ENCODE measurements at regions not wholly inside any gene's neighbourhood (a gene's known extent, or its start where the extent isn't known, plus 50 kb on each side); places are given as distances from the start of the nearest gene placed in this dataset.
"Not testable (repeated sequence)": the region's sequence is repeated elsewhere in the genome, so short reads cannot be mapped to it uniquely, and the experiment has no call there.

- H3K9me1 ChIP-seq (replicated peaks; ENCODE audit: control insufficient read depth, extremely low read depth, insufficient read depth, low read length) = no peaks in the 10 kb centered on the region
- TF ChIP-seq FOS (IDR thresholded peaks at IDR 0.05; ENCODE audit: borderline replicate concordance, insufficient read depth, low read length) = no peak
- no peak for TF ChIP-seq JUN (IDR thresholded peaks at IDR 0.05; ENCODE audit: borderline replicate concordance, insufficient read depth, insufficient read length, low read depth)
- no peak for TF ChIP-seq POLR2AphosphoS5 (IDR thresholded peaks at IDR 0.05; ENCODE audit: insufficient read depth, low read depth, low read length)
- TF ChIP-seq EZH2 (IDR thresholded peaks at IDR 0.05; ENCODE audit: borderline replicate concordance, low read depth, low read length, severe bottlenecking) = no peak
- no peak for TF ChIP-seq MAX (IDR thresholded peaks at IDR 0.05; ENCODE audit: insufficient read depth, insufficient read length)
- TF ChIP-seq GATA2 (IDR thresholded peaks at IDR 0.05; ENCODE audit: insufficient read depth, insufficient read length, low read depth, low read length) = no peak
- TF ChIP-seq CTCF (IDR thresholded peaks at IDR 0.05; ENCODE audit: extremely low read depth in 1 of 2, insufficient read depth in 1 of 2, low read depth in 1 of 2, low read length in 2 of 2) = no peak
- TF ChIP-seq POLR2A (IDR thresholded peaks at IDR 0.05; ENCODE audit: low read depth, low read length) = no peak
- TF ChIP-seq MYC (IDR thresholded peaks at IDR 0.05; ENCODE audit: low read depth, low read length) = no peak
- POLR2A ChIA-PET = no interaction called here
- no peaks in the 10 kb centered on the region for H4K20me1 ChIP-seq (replicated peaks; ENCODE audit: control insufficient read depth, extremely low read depth, insufficient read depth, low read length)
- H2AFZ ChIP-seq (ENCODE audit: low read depth, low read length) = no peak overlapping the region
- intact Hi-C loops (cut with micrococcal nuclease) = no loop called here
- no peaks in the 10 kb centered on the region for H3K79me2 ChIP-seq (ENCODE audit: control insufficient read depth, insufficient read depth, low read length)
- H3K4me1 ChIP-seq (ENCODE audit: control insufficient read depth, extremely low read depth, insufficient read depth, low read length) = no peaks in the 10 kb centered on the region
- no peak overlapping the region for H3K4me2 ChIP-seq (ENCODE audit: insufficient read depth, low read length)
- no TSS peak for BruUV-seq (replicated peaks)
- no peak overlapping the region for H3K27ac ChIP-seq (ENCODE audit: insufficient read depth, low read depth, low read length)
- H3K36me3 ChIP-seq (ENCODE audit: control insufficient read depth in 2 of 2, extremely low read depth in 1 of 2, insufficient read depth in 2 of 2, low read length in 2 of 2) = no peaks in the 10 kb centered on the region
- H3K4me3 ChIP-seq (replicated peaks in 1 of 3; ENCODE audit: insufficient read depth in 1 of 3, low read depth in 1 of 3, low read length in 3 of 3) = no peak overlapping the region
- dilution Hi-C loops (cut with MboI; ENCODE audit: extremely low pct_ligation_motif_present, low sequenced_read_pairs) = no loop called here
- H3K9me3 ChIP-seq (replicated peaks; ENCODE audit: control insufficient read depth, insufficient read depth, low read length) = no peaks in the 10 kb centered on the region
- no peak for FAIRE-seq
- peaks cover 2 to 5% of the 10 kb centered on the region in 2 experiments for H3K27me3 ChIP-seq (ENCODE audit: control insufficient read depth in 2 of 2, insufficient read depth in 2 of 2, low read length in 2 of 2)
- DNase-seq (ENCODE audit: low read depth, low spot score) = no peak
- CTCF ChIA-PET = no interaction called here
- H3K9ac ChIP-seq (replicated peaks; ENCODE audit: extremely low read depth, insufficient read depth, low read length) = no peak overlapping the region
Observed at GRCh38 chr18:8933714-8934284, 168.7 kb upstream of the NDUFV2 start.

- DNase-seq (ENCODE audit: low read depth, low spot score); dilution Hi-C loops (cut with MboI; ENCODE audit: extremely low pct_ligation_motif_present, low sequenced_read_pairs); H3K9ac ChIP-seq (replicated peaks; ENCODE audit: extremely low read depth, insufficient read depth, low read length); H2AFZ ChIP-seq (ENCODE audit: low read depth, low read length); H3K4me2 ChIP-seq (ENCODE audit: insufficient read depth, low read length); H3K27ac ChIP-seq (ENCODE audit: insufficient read depth, low read depth, low read length); H3K27me3 ChIP-seq (ENCODE audit: control insufficient read depth in 2 of 2, insufficient read depth in 2 of 2, low read length in 2 of 2); H3K4me1 ChIP-seq (ENCODE audit: control insufficient read depth, extremely low read depth, insufficient read depth, low read length); POLR2A ChIA-PET; H3K4me3 ChIP-seq (replicated peaks in 1 of 3; ENCODE audit: insufficient read depth in 1 of 3, low read depth in 1 of 3, low read length in 3 of 3); BruUV-seq (replicated peaks); H3K79me2 ChIP-seq (ENCODE audit: control insufficient read depth, insufficient read depth, low read length); FAIRE-seq; H3K9me3 ChIP-seq (replicated peaks; ENCODE audit: control insufficient read depth, insufficient read depth, low read length); H3K36me3 ChIP-seq (ENCODE audit: control insufficient read depth in 2 of 2, extremely low read depth in 1 of 2, insufficient read depth in 2 of 2, low read length in 2 of 2); intact Hi-C loops (cut with micrococcal nuclease); CTCF ChIA-PET; H4K20me1 ChIP-seq (replicated peaks; ENCODE audit: control insufficient read depth, extremely low read depth, insufficient read depth, low read length); H3K9me1 ChIP-seq (replicated peaks; ENCODE audit: control insufficient read depth, extremely low read depth, insufficient read depth, low read length): not testable (repeated sequence)
Observed at GRCh38 chr18:8935346-8935745, 167.2 kb upstream of the NDUFV2 start.
